Kidney (tissue), 13 donors: ENCODE measurements at regions not wholly inside any gene's neighbourhood (a gene's known extent, or its start where the extent isn't known, plus 50 kb on each side); places are given as distances from the start of the nearest gene placed in this dataset.

Source experiments
- DNase-seq, 5 donors: peaks; one replicate each; pipeline ENCODE4 v3.0.0-alpha.2; 2013 to 2020
- FAIRE-seq: peaks from 2 replicates; lab custom pipeline; 2012; peaks lifted over from hg19 to GRCh38; lab: Jason Lieb, UNC
- H3K27ac ChIP-seq, 2 donors: one replicate each; pipeline ENCODE4 v1.7.0; 2013; ENCODE audit warnings: low read depth in 2 of 2, low read length in 2 of 2, inconsistent platforms in 1 of 2
- H3K27me3 ChIP-seq: one replicate; pipeline ENCODE4 v1.7.1; 2013; ENCODE audit warnings: low read length, inconsistent platforms; ENCODE audit not compliant: control insufficient read depth, insufficient read depth
- H3K36me3 ChIP-seq, 3 donors: one replicate each; pipeline versions ENCODE4 v1.7.0 to v1.7.1; 2013; ENCODE audit warnings: low read length in 3 of 3, control low read depth in 1 of 3, inconsistent platforms in 1 of 3; ENCODE audit not compliant: insufficient read depth in 3 of 3, control insufficient read depth in 2 of 3
- H3K4me1 ChIP-seq, 3 donors: one replicate each; pipeline versions ENCODE4 v1.7.0 to v1.7.1; 2013; ENCODE audit warnings: low read length in 3 of 3, inconsistent platforms in 1 of 3, low read depth in 1 of 3; ENCODE audit not compliant: control insufficient read depth in 2 of 3, insufficient read depth in 2 of 3
- H3K4me3 ChIP-seq, 3 donors: one replicate each; pipeline versions ENCODE4 v1.7.0 to v1.8.1; 2013; ENCODE audit warnings: low read length in 3 of 3, control low read depth in 1 of 3, inconsistent platforms in 1 of 3
- H3K9ac ChIP-seq, 3 donors: one replicate each; pipeline versions ENCODE4 v1.7.0 to v1.7.1; 2013; ENCODE audit warnings: low read length in 3 of 3, control low read depth in 1 of 3, inconsistent platforms in 1 of 3
- H3K9me3 ChIP-seq, 3 donors: one replicate each; pipeline versions ENCODE4 v1.7.0 to v1.7.1; 2013; ENCODE audit warnings: low read length in 3 of 3, control low read depth in 1 of 3, inconsistent platforms in 1 of 3; ENCODE audit not compliant: control insufficient read depth in 2 of 3, insufficient read depth in 1 of 3
- CTCF ChIP-seq: IDR thresholded peaks from 3 replicates; pipeline ENCODE4 v1.5.1; 2012; ENCODE audit warnings: mild to moderate bottlenecking, moderate library complexity, borderline replicate concordance; ENCODE audit not compliant: insufficient read depth; ENCODE audit errors: extremely low read depth
- intact Hi-C: fragments of 100-400 bp; cut with DNase I; formaldehyde crosslinking; loops from one replicate; pipeline ENCODE4 v1.11.1; 2022
- donor health status: control.
- donor health status: control.
- donor health status: control.
- donor health status: control.
- donor health status: control.
- donor health status: DM: yes; HTN: yes; CAD: no.
- donor health status: Normal renal cell carcinoma (clear cell type).

- FAIRE-seq (no peak), DNase-seq (no peak)
- Histone ChIP-seq H3K27ac (no peak overlapping the region), H3K9me3 (no peaks in the 10 kb centered on the region), H3K36me3 (no peaks in the 10 kb centered on the region), H3K4me3 (no peak overlapping the region), H3K27me3 (no peaks in the 10 kb centered on the region), H3K9ac (no peak overlapping the region), H3K4me1 (no peaks in the 10 kb centered on the region)
- TF ChIP-seq CTCF = no peak
- intact Hi-C loops = no loop called here
Measured at GRCh38 chr4:162640152-162640551, 476.4 kb upstream of the FSTL5 start.

- no peaks in the 10 kb centered on the region for H3K9me3 ChIP-seq
- no peaks in the 10 kb centered on the region for H3K4me1 ChIP-seq
- H3K9ac ChIP-seq = no peak overlapping the region
- no peak overlapping the region for H3K4me3 ChIP-seq
- FAIRE-seq = no peak
- no peak overlapping the region for H3K27ac ChIP-seq
- DNase-seq = no peak
- intact Hi-C loops = no loop called here
- TF ChIP-seq CTCF = no peak
- H3K36me3 ChIP-seq = no peaks in the 10 kb centered on the region
- H3K27me3 ChIP-seq = no peaks in the 10 kb centered on the region
Measured at GRCh38 chr4:162634390-162634789, 470.6 kb upstream of the FSTL5 start.

- intact Hi-C loops = no loop called here
- no peak for DNase-seq
- no peak overlapping the region for H3K27ac ChIP-seq
- H3K4me1 ChIP-seq = no peaks in the 10 kb centered on the region
- no peak overlapping the region for H3K9ac ChIP-seq
- FAIRE-seq = no peak
- no peaks in the 10 kb centered on the region for H3K27me3 ChIP-seq
- H3K36me3 ChIP-seq = no peaks in the 10 kb centered on the region
- no peak overlapping the region for H3K4me3 ChIP-seq
- TF ChIP-seq CTCF = no peak
- no peaks in the 10 kb centered on the region for H3K9me3 ChIP-seq
Measured at GRCh38 chr4:162622664-162623063, 458.9 kb upstream of the FSTL5 start.

GRCh38 chr4:162610116-162610515, 446.3 kb upstream of the FSTL5 start:
- no peak overlapping the region for H3K9ac ChIP-seq
- H3K4me1 ChIP-seq = no peaks in the 10 kb centered on the region
- no peak overlapping the region for H3K27ac ChIP-seq
- H3K27me3 ChIP-seq = no peaks in the 10 kb centered on the region
- no peak for DNase-seq
- no peaks in the 10 kb centered on the region for H3K36me3 ChIP-seq
- no peak for FAIRE-seq
- no peak overlapping the region for H3K4me3 ChIP-seq
- no peaks in the 10 kb centered on the region for H3K9me3 ChIP-seq
- no peak for TF ChIP-seq CTCF
- intact Hi-C loops = no loop called here
